Myocyte (in vitro differentiated cells): ENCODE measurements at regions not wholly inside any gene's neighbourhood (a gene's known extent, or its start where the extent isn't known, plus 50 kb on each side); places are given as distances from the start of the nearest gene placed in this dataset.

Experiments
- DNase-seq: peaks from one replicate; pipeline ENCODE4 v3.0.0-alpha.2; 2012; ENCODE audit warnings: low read depth

DNA sequence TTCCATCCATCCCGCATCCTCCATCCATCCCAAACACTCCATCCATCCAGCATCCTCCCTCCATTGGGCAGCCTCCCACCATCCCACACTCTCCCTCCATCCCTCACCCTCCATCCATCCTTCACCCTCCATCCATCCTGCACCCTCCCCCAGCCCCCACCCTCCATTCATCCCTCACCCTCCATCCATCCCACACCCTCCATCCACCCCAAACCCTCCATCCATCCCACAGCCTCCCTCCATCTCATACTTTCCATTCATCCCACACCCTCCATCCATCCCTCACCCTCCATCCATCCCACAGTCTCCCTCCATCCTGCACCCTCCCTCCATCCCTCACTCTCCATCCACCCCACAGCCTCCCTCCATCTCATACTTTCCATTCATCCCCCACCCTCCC lies 60.4 kb downstream of the FOXI2 start:
- DNase-seq: no peak

DNA sequence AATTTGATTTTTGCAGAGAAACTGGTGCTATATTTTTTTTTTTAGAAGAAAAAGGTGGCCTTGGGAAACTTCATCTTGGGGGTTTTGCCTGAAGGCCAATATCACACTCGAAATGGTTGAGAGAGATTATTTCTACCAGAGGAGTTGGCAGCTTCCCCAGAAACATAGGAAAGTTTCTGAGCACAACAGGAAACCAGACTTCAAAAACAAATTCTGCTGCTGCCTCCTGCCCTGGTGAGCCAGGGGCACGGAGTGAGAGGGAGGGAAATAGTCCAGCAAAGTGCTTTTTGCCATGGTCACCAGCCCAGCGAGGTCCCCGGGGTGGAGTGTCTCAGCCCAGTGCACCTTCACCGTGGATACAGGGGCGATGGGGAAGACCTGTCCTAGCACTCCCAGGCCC lies 61.1 kb downstream of the FOXI2 start:
- no peak for DNase-seq

DNA sequence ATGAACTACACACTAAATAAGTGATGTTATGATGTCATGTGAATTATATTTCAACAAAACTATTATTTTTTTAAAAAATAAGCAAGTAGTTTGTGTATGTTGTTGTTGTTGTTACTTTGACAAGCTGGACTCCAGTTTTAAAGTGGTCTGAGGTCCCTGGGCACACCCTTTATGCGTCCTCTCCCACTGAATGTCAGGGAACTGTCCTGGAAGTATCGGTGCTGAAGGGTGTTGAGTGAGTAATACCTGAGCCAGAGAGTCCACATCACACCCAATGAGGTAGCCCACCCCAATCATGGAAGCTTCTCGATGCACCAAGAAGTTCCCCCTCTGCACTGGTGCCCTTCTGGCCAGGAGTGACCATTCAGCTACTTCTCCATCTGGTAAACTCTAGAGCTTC lies 64.3 kb downstream of the FOXI2 start:
- DNase-seq: peak; percentile 6

DNA sequence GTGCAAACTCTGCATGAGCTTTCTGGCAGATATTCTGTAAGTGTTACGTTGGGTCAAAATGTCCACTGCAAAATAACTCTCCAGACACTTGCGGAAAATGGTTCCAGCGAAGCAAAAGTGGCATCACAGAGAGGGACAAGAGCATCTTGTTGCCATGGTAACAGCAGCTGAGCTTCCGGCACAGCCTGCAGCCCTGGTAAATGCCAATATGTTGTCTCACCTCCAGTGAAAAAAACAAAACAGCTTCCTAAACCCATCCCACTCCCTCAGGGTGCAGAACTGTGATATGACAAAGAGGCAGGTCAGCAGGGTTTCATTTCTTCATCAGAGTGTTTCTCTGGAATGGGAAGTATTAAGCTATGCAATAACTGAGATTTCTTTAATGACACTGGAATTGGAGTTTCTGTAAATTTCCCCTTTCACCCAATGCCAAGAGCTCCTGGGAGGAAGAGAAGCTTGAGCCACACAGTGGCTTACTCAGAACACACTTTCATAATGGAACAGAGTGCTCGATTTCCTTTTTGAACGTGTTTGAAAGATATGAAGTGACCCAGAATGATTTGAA lies 65.6 kb downstream of the FOXI2 start:
- DNase-seq: no peak

DNA sequence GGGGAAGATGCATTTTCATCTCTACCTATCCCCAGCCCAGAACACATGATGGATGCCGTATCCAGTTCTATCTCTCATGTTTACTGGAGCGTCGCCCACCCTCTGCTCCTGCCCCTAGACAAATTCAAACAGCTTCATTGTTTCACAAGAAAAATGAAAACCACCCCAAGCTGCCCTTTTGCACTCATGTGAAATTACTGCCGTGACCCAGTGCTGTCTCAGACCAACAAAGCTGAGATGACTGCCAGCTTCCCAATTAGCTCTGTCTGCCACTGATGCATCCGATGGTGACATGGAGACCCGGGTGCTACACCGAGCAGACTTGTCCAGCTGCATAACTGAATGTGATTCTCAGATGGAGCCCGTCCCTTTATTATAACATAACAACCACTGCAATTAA lies 67.7 kb downstream of the FOXI2 start:
- no peak for DNase-seq

DNA sequence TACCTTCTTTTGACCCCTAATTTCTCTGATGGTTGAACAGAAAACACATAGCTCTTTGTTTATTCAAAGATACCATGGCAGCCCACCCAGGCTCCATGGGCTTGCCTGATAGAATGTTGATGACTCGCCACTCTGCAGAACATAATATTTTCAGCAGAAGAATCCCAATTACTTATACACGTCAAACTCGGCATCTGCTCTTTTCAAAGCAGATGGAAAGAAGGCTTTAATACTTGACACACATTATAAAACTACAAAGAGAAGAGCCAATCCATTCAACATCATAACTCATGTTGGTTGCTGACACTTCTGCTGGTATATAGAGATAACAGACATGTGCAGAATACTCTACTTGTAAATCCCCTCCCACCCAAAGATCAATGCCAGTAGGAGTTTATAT lies 69.0 kb downstream of the FOXI2 start:
- DNase-seq: no peak

DNA sequence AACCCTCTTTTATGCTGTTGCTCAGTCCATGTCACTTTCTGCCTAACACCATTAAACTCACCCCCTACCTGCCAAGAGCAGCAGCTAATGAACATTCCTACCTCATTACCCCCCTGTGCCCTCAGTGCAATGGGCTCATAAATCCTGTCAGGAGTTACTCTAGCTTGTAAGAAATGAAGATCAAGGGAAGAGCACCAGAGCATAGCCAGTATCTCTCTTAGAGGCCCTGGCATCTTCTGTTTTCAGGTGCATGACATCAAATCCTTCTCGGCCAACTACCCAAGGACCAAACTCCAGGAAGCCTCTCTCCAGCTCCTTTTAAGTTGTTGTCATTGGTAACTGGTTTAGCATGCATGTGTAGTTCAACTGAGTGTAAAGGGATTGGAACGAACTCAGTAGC lies 75.1 kb downstream of the FOXI2 start:
- no peak for DNase-seq

DNA sequence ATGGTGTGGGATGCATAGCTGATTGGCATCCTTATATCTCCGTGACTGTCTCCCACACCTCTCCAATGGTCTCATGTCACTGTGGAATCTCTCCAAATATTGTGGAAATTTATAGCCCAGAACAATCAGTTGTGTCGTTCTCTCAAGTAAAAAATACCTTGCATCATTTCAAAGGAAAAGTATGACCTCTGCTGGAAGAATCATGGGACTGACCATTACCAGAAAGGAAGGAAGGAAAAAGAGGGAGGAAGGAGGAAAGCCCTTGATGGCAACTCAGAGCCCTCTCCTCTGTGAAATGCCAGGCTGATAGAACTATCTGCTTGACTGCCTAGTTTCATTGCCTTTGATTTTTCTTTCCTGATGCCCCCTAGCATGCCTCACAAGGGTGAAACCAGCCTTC lies 76.3 kb downstream of the FOXI2 start:
- peak; percentile 14 for DNase-seq

DNA sequence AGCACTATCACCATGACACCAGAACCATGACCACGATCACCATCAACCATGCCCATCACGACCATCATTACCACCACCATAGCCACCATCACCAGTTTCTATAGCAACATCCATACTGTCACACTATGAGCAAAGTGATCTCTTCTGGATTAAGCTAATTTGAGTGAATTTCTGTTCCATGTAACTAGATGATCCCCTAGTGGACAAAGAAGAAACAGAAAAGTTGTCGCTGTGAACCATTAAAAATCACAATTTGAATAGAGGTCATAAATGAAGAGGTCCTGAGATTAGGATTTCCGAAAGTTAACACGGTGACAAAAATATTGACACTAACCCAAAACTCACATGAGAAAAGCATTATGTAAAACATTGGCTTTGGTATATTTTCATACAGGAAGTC lies 77.6 kb downstream of the CLRN3 start:
- no peak for DNase-seq

DNA sequence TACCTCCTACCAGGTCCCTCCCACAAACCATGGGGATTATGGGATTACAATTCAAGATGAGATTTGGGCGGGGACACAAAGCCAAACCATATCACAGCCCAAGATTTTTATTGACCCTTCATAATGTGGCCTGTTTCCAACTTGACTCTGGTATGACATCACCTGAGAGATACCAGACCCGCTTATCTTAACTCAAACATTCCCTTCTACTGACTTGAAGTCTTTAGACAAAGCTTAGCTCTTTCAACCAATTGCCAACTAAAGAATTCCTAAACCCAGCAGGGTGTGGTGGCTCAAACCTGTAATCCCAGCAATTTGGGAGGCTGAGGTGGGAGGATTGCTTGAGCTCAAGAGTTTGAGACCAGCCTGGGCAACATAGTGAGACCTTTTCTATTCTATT lies 67.9 kb downstream of the CLRN3 start:
- DNase-seq: no peak

DNA sequence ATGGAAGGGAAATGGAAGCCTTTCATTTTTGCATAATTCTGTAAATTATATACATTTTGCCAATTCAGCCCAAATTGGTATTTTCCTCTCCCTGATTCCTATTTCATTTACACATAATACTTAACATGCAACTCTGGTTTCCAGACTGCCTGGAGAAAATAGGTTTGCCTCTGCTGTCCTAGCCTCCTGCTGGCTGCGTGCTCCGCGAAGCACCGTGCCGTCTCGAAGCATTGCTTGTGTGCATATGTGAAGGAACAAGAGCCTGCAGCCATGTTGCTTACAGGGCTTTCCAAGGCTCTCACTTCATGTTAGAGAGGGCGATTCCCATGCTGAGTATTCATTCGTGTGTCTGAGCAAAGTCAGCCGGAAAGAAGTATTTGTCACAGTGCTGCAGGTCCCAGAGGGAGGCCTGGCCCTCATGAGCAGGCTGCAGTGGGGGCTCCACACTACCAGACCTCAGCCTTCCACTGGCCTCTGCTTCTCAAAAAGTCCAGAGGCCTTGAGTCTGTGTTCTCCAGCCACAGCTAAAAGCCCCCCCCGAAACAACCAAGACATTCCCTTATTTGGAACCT lies 66.5 kb downstream of the CLRN3 start:
- no peak for DNase-seq

DNA sequence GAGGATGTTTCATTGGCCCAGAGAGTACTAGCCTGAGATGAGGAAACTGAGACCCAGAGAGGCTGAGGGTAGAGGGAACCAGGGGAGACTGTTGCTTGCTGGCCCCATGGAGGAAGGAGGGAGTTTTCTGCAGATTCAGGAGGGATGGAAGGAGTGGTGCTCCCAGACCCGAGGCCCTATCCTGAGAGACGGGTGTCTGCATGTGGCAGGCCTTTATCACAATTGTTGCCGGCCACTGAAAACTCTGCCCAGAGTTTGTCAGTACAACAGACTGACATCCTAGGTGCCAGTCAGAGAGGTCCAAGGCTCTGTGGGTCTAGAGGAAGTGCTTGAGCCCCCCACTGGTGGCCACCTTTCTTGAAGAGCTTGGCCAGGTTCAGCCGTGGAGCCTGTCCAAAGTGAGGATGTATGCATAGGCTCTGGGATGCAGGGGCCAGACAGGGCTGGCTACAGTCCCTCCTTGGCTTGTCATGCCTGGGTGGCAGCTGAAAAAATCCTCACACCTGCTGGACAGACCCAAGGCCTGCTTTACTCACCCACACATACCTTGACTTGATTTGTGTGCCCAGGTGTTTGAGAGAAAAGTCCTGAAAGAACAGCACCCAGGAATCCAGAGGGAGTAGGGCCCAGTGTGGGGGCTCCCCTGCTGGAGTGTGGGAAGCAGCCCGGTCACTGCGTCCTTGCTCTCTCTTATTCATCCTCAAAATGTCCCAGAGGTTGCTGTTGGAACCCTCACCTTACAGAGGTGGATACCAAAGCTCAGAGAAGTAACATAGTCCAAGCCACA lies 65.2 kb downstream of the CLRN3 start:
- no peak for DNase-seq
